ENCODE measurements at regions not wholly inside any gene's neighbourhood (a gene's known extent, or its start where the extent isn't known, plus 50 kb on each side); places are given as distances from the start of the nearest gene placed in this dataset.
"Not testable (repeated sequence)": the region's sequence is repeated elsewhere in the genome, so short reads cannot be mapped to it uniquely, and the experiment has no call there.

- no peak for DNase-seq
Measured at GRCh38 chr5:90128551-90128950, 281.0 kb downstream of the CETN3 start.

GRCh38 chr5:90119531-90119971, 290.0 kb downstream of the CETN3 start:
- DNase-seq = no peak

DNA sequence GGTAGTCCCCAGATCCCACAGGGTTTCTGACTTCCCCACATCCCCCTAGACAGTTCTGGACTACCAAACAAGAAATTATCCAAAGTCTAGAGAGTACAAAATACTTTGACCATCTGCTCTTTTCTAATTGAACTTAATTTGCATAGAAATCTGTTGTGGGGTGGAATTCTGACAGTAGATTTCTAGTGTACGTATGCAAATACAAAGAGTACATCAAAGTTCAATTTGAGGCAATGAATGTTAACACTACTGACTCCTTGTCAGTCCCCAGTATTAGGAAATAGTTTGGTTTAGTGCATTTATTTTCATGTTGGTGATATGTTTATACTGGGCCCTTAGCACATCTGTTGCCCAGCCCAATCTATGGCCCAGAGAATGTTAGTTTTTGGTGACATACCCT, 292.6 kb downstream of the CETN3 start:
- DNase-seq = no peak

GRCh38 chr5:90113108-90113507, 296.4 kb downstream of the CETN3 start:
- DNase-seq = no peak

DNA sequence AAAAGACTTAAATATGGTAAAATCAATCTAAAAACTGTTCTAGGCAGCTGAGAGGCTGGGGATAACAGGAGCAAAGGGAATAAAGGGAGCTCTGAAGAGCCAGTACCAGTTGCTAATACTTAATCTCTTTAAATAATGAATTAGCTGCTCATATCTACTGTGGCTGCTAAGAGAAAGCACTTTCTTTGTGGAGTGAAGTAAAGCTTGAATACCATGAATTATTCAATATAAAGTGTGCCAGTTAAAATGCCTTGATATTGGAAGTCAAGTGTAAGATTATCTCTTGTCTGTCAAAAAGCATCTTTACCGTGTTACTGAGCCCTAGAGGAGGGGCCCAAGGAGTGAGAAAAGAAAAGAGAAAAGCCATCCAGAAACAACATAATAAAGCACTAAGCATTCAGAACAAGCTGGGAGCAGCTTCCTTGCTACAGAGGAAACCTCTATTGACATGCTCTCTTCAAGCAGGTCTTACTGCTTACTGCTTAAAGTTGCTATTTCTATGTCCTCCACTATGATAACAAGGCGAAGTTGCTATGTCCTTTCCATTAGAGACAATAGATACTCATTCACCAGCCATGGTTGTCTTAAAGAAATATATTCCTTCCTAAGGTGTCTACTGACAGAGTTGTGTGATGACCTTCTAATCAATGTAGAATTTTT, 297.4 kb downstream of the CETN3 start:
- no peak for DNase-seq

GRCh38 chr5:90111364-90112032, 298.1 kb downstream of the CETN3 start:
- DNase-seq = no peak

DNA sequence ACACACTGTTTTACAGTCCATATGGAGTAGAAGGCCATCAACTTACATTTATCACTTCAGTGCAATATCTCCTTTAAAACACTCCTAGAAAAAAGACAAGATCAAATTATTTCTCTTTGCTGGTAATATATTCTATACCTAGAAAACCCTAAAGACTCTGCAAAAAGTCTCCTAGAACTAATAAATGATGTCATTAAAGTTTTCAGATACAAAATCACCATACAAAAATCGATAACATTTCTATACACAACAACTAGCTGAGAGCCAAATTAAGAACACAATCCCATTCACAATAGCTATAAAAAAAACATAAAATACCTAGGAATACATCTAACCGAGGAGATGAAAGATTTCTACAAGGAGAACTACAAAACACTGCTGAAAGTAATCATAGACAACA, 300.3 kb downstream of the CETN3 start:
- DNase-seq = no peak

- DNase-seq = no peak
Measured at GRCh38 chr5:90099099-90099498, 310.5 kb downstream of the CETN3 start.

DNA sequence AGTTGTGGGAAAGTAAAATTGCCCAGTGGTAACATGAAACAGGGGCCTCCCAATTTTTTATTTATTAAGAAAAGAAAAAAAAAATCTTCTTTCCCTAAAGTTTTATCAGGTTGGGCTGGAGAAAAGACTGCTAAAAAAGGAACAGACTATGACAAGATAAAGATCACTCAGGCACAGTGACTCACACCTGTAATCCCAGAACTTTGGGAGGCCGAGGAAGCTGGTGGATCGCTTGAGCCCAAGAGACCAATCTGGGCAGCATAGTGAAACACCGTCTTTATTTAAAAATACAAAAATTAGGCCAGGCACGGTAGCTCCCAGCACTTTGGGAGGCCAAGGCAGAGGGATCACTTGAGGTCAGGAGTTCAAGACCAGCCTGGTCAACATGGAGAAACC, 312.5 kb downstream of the CETN3 start:
- DNase-seq = no peak

DNA sequence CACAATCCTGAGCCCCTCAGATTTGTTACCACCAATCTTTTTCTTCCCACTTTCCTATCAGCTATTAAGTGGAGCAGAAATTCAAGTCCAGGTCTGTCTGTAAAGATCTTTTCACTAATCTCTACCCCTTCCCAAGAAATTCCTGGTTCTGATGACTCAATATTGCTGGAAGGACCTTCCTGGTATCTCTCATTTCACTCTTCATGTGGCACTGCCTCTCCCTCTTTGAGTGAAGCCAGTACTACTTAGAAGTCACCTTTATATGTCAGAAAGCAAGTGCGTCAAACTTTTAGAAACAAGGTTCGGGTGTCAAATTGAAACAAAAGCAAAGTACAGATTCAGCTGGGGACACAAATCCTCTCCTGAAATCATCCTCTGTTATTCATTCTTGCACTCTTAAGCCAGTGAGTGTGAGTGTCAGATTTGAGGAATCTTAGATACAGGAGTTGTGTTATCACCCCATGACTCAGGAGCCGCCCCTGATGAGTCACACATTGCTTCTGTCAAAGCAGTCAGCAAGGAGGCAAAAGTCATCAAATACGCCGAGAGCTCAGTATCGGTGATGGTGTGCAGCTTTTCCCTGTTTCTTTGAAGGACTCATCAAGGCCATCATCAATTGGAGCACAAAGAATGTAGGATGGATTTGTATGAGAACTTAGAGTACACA, 313.0 kb downstream of the CETN3 start:
- no peak for DNase-seq

GRCh38 chr5:90095292-90096060, 314.1 kb downstream of the CETN3 start:
- no peak for DNase-seq

DNA sequence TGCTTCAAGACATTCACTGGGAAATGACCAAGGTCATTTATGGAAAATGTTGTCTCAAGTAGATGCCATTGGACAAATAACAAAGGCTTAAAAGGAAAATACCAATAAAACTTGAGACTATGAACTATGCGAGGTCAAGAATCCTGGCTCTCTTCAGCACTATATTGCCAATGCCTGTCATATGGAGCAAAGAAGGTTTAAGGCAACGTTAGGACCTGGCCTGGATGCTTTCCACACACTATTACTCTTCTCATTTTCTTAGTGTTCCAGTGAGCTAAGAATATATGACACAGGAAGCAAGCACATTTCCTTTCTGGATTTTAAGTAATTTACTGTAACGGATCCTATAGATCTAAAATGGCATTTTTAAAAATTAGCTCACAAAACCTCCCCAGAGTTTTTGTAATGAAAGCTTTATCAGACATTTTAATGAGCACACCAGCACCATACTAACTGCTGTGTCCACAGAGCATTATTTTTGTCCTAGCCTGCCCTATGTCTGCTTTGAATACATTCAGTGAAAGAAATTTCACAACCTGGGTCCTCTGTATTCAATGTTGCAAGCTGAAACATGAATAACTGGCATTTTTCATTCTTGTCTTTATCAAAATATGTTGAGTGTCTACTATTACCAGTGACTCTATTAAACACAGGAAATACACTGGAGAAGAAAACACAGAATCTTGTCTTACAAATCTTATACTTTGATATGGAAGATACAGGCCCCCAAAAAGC, 315.6 kb downstream of the CETN3 start:
- DNase-seq = no peak

DNA sequence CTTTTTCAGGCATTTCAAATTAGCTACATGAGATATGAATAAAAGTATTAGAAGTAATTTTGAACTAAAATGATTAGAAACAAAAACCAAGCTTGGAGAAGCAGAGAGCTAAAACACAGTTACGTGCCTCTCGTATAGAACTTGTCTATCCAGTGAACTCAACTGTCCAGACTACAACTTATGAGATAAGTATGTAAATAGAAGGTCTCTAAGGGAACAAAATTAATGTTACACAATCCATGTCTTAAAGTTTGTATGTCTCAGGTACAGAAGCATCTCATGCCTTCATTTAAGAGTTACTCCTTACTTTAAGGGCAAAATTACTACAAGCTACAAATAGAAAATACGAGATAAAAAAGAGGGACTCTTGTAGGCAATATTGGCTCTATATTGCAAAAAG, 316.8 kb downstream of the CETN3 start:
- no peak for DNase-seq

DNA sequence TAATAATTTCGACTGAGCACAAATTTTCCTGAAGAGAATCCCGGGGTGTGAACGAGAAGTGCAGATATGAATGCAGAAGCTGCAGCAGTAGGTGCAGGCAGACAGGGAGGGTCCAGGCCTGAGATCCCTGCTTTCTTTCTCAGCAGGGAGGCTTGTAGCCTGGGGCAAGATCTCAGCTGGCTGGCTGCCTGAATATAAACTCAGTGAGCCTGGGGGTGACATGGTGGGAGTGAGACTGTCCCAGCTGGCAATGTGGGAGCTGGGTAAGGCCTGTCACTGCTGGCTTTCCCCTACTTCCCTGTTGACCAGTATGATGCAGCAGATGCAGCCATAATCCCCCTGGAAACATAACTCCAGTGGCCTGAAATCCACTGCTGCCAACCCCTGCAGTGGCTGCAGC, 325.2 kb downstream of the CETN3 start:
- no peak for DNase-seq

- not testable (repeated sequence) for DNase-seq
Measured at GRCh38 chr5:90073026-90073570, 336.5 kb downstream of the CETN3 start.

DNA sequence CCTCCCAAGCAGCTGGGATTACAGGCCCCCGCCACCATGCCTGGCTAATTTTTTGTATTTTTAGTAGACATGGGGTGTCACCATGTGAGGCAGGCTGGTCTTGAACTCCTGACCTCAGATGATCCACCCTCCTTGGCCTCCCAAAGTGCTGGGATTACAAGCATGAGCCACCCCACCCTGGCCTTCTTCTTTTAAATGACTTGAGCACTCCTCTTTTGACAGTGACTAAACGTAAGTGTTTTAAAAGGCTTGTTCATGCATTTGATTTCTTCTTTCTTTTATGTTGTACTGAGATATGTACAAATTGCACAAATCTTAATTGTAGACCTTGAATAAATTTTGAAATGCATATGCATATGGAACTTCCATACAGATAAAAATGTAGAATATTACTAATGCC, 337.9 kb downstream of the CETN3 start:
- DNase-seq = no peak

GRCh38 chr5:90071066-90071465, 338.5 kb downstream of the CETN3 start:
- no peak for DNase-seq

- DNase-seq = no peak
Measured at GRCh38 chr5:90066920-90067319, 342.6 kb downstream of the CETN3 start.

- DNase-seq = peak; percentile 46
Measured at GRCh38 chr5:90056911-90057705, 352.4 kb downstream of the CETN3 start.

GRCh38 chr5:90055831-90056328, 353.7 kb downstream of the CETN3 start:
- no peak for DNase-seq

DNA sequence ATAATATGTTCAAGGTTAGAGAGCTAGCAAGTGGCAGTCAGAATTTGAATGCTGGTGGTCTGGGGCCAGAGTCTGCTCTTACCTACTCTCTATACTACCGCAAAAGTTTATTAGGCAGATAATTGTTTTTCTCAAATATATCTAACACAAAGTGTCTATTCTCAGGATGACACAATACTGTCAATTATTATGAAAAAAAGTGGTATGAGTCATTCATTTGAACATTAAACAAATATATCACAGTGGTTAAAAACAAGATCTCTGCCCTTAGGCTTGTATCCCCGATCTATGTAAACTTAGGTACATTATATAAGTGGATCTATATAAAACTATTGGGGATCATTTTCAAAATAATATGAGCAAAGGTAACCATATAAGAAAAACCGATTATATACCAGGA, 354.9 kb downstream of the CETN3 start:
- DNase-seq = no peak
